ENCODE measurements at regions not wholly inside any gene's neighbourhood (a gene's known extent, or its start where the extent isn't known, plus 50 kb on each side); places are given as distances from the start of the nearest gene placed in this dataset.
"Not testable (repeated sequence)": the region's sequence is repeated elsewhere in the genome, so short reads cannot be mapped to it uniquely, and the experiment has no call there.

GRCh38 chr3:132987396-132987795 is 50.8 kb upstream of the TMEM108 start:
- Histone ChIP-seq H3K4me1 (no peaks in the 10 kb centered on the region), H3K27me3 (no peaks in the 10 kb centered on the region), H3K27ac (no peak overlapping the region), H3K36me3 (no peaks in the 10 kb centered on the region), H3K9me3 (no peaks in the 10 kb centered on the region), H3K4me3 (no peak overlapping the region)
- no peak for TF ChIP-seq POLR2A (IDR thresholded peaks at IDR 0.05)
- TF ChIP-seq, protein P1, sequence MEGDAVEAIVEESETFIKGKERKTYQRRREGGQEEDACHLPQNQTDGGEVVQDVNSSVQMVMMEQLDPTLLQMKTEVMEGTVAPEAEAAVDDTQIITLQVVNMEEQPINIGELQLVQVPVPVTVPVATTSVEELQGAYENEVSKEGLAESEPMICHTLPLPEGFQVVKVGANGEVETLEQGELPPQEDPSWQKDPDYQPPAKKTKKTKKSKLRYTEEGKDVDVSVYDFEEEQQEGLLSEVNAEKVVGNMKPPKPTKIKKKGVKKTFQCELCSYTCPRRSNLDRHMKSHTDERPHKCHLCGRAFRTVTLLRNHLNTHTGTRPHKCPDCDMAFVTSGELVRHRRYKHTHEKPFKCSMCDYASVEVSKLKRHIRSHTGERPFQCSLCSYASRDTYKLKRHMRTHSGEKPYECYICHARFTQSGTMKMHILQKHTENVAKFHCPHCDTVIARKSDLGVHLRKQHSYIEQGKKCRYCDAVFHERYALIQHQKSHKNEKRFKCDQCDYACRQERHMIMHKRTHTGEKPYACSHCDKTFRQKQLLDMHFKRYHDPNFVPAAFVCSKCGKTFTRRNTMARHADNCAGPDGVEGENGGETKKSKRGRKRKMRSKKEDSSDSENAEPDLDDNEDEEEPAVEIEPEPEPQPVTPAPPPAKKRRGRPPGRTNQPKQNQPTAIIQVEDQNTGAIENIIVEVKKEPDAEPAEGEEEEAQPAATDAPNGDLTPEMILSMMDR (IDR thresholded peaks at IDR 0.05): no peak
- no peak for DNase-seq

GRCh38 chr3:132984181-132984580 is 54.0 kb upstream of the TMEM108 start:
- H3K27ac ChIP-seq: no peak overlapping the region
- H3K9me3 ChIP-seq: no peaks in the 10 kb centered on the region
- H3K27me3 ChIP-seq: no peaks in the 10 kb centered on the region
- DNase-seq: no peak
- TF ChIP-seq, protein P1 (IDR thresholded peaks at IDR 0.05): no peak
- TF ChIP-seq POLR2A (IDR thresholded peaks at IDR 0.05): no peak
- H3K36me3 ChIP-seq: no peaks in the 10 kb centered on the region
- H3K4me1 ChIP-seq: no peaks in the 10 kb centered on the region
- H3K4me3 ChIP-seq: no peak overlapping the region

DNA sequence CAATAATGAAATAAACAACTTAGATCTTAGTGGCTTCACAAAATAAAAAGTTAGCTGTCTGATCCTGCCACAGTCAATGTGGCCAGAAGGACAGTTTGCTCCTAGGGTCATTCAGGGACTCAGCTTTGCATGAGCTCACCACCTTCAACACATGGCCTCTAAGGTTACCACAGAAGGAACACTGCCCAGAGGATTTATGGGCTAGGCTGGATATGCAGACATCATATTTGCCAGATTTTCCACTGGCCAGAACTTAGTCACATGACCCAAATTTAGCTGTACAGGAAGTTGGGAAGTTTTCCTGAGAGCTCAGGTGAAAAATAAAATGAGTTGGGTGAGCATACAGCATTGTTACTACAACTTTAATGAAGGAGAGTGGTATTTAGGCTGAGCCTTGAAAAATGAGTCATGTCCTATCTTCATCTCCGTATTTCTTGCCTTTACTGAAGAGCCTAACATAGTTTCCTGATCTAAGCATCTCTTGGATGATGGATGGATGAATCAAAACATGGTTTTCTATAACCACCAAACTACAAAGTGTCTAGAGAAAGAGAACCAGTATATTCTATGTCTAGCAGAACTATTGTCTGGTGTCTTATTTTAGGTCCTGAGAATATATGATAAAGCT is 54.9 kb upstream of the TMEM108 start:
- Histone ChIP-seq H3K4me1 (no peaks in the 10 kb centered on the region), H3K36me3 (no peaks in the 10 kb centered on the region), H3K4me3 (no peak overlapping the region), H3K9me3 (no peaks in the 10 kb centered on the region), H3K27ac (no peak overlapping the region), H3K27me3 (no peaks in the 10 kb centered on the region)
- TF ChIP-seq, protein P1 (IDR thresholded peaks at IDR 0.05): no peak
- TF ChIP-seq POLR2A (IDR thresholded peaks at IDR 0.05): no peak
- DNase-seq: no peak

DNA sequence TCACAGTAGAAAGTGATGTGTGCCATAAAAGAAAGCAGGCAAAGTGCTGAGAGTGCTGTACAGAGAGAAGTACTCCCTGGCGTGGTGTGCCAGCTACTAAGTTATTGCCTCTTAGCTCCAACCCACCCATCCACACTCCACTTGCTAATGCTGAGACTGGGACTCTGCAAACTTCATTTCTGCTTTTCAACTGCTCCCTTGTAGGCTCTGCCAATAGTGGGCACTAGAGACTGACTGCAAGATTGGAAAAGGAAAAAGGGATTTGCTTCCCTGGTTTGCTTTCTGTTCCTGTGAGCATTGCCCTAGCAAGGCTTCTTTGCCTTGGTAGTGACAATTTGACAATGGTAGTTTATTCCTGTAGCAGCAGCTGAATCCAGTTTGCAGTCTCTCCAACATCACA is 56.5 kb upstream of the TMEM108 start:
- H3K4me1 ChIP-seq: no peaks in the 10 kb centered on the region

DNA sequence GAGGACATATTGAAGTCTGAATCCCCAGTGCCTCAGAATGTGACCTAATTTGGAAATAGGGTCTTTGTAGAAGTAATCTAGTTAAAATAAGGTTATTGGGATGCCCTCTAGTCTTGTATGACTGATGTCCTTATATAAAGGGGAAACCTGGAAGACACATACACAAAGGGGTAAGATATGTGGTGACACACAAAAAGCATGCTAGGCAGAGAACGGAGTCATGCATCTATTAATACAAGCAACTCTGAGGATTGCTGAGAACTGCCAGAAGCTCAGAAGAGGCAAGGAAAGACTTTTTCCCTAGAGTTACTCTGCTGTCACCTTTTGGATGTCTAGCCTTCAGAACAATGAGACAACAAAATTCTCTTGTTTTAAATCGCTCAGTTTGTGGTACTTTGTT is 58.1 kb upstream of the TMEM108 start:
- H3K36me3 ChIP-seq: no peaks in the 10 kb centered on the region
- no peaks in the 10 kb centered on the region for H3K27me3 ChIP-seq
- no peak for TF ChIP-seq POLR2A (IDR thresholded peaks at IDR 0.05)
- TF ChIP-seq, protein P1 (IDR thresholded peaks at IDR 0.05): no peak
- DNase-seq: no peak
- no peaks in the 10 kb centered on the region for H3K9me3 ChIP-seq
- no peaks in the 10 kb centered on the region for H3K4me1 ChIP-seq
- H3K27ac ChIP-seq: no peak overlapping the region
- no peak overlapping the region for H3K4me3 ChIP-seq

More for the DNA sequence above, 56.5 kb upstream of the TMEM108 start:
- Histone ChIP-seq H3K27me3 (no peaks in the 10 kb centered on the region), H3K36me3 (no peaks in the 10 kb centered on the region), H3K4me3 (no peak overlapping the region), H3K27ac (no peak overlapping the region), H3K9me3 (no peaks in the 10 kb centered on the region)
- TF ChIP-seq POLR2A (IDR thresholded peaks at IDR 0.05): no peak
- TF ChIP-seq, protein P1 (IDR thresholded peaks at IDR 0.05): no peak
- no peak for DNase-seq

DNA sequence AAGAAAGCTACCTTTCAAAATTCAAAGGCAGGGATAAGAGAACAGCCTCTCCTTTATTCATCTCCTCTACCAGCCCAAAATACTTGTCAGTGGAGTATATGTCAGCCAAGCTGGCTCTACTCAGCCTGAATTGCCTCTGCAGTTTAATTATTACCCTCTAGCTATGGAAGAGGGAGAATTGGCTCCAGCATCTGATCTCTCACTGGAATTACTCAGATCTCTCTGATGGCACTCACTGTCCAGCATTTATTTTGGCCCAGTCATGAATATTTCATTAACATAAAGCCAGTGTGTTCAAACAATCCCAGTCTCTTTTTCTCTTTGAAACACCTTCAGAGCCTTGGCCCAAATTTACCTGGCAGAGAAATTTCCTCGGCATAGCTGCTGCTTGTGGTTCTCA is 58.6 kb upstream of the TMEM108 start:
- H3K4me3 ChIP-seq: no peak overlapping the region
- TF ChIP-seq POLR2A (IDR thresholded peaks at IDR 0.05): no peak
- TF ChIP-seq, protein P1 (IDR thresholded peaks at IDR 0.05): no peak
- H3K36me3 ChIP-seq: no peaks in the 10 kb centered on the region
- H3K27ac ChIP-seq: no peak overlapping the region
- no peak for DNase-seq
- H3K27me3 ChIP-seq: no peaks in the 10 kb centered on the region
- no peaks in the 10 kb centered on the region for H3K4me1 ChIP-seq
- H3K9me3 ChIP-seq: no peaks in the 10 kb centered on the region

GRCh38 chr3:132978946-132979345 is 59.2 kb upstream of the TMEM108 start:
- not testable (repeated sequence) for H3K4me1 ChIP-seq, H3K27me3 ChIP-seq, H3K27ac ChIP-seq, H3K4me3 ChIP-seq, DNase-seq, H3K9me3 ChIP-seq, H3K36me3 ChIP-seq
